ENCODE measurements at regions not wholly inside any gene's neighbourhood (a gene's known extent, or its start where the extent isn't known, plus 50 kb on each side); places are given as distances from the start of the nearest gene placed in this dataset.

GRCh38 chr1:116322752-116323405, 50.2 kb upstream of the ATP1A1 start:
- no peak overlapping the region for H2BK12ac ChIP-seq (ENCODE audit: insufficient read length, low read depth, low read length)
- H3K9me3 ChIP-seq (ENCODE audit: control insufficient read depth, low read depth, low read length) = no peaks in the 10 kb centered on the region
- H4K20me1 ChIP-seq (ENCODE audit: control insufficient read depth, insufficient read depth, insufficient read length) = no peaks in the 10 kb centered on the region
- no peaks in the 10 kb centered on the region for H3K79me1 ChIP-seq (ENCODE audit: insufficient read depth, low read depth, low read length, poor library complexity, severe bottlenecking)
- Mint-ChIP-seq H3K27ac (no peak overlapping the region), H3K9me3 (no peaks in the 10 kb centered on the region), H3K27me3 (ENCODE audit: low read depth) (no peaks in the 10 kb centered on the region), H3K4me1 (peaks cover under 1 to 3% of the 10 kb centered on the region in 2 experiments; a peak in 2 of 4 replicates), H3K36me3 (ENCODE audit: insufficient read depth in 1 of 3, low read depth in 3 of 3) (no peaks in the 10 kb centered on the region), H3K4me3 (no peak overlapping the region)
- H3K18ac ChIP-seq (ENCODE audit: insufficient read length, low read depth, low read length) = no peak overlapping the region
- no peak overlapping the region for H4K91ac ChIP-seq (ENCODE audit: insufficient read length, low read depth, low read length)
- no peak for DNase-seq
- WGBS (ENCODE audit: extremely low coverage, insufficient read length, low lambda C conversion rate) = no CpG with 5 or more reads among the region's 3 CpGs
- no peak overlapping the region for H2BK5ac ChIP-seq (ENCODE audit: insufficient read length, low read length)
- no peaks in the 10 kb centered on the region for H3K4me1 ChIP-seq (ENCODE audit: insufficient read depth, low read length)
- H3K9ac ChIP-seq (ENCODE audit: extremely low read depth, insufficient read length, low read length) = no peak overlapping the region
- no peak overlapping the region for H2BK15ac ChIP-seq (ENCODE audit: low read depth, low read length)
- no peaks in the 10 kb centered on the region for H3K27me3 ChIP-seq (ENCODE audit: insufficient read depth, low read length)
- no peak overlapping the region for H3K4ac ChIP-seq (ENCODE audit: low read depth, low read length)
- no peaks in the 10 kb centered on the region for H3K79me2 ChIP-seq (ENCODE audit: insufficient read depth, low read length)
- H3T11ph ChIP-seq (ENCODE audit: low read length) = no peak overlapping the region
- no peak overlapping the region for H2AK5ac ChIP-seq (ENCODE audit: insufficient read length, low read length)
- no peak overlapping the region for H4K8ac ChIP-seq (replicated peaks; ENCODE audit: insufficient read length, low read depth, low read length)
- TF ChIP-seq, protein P1, sequence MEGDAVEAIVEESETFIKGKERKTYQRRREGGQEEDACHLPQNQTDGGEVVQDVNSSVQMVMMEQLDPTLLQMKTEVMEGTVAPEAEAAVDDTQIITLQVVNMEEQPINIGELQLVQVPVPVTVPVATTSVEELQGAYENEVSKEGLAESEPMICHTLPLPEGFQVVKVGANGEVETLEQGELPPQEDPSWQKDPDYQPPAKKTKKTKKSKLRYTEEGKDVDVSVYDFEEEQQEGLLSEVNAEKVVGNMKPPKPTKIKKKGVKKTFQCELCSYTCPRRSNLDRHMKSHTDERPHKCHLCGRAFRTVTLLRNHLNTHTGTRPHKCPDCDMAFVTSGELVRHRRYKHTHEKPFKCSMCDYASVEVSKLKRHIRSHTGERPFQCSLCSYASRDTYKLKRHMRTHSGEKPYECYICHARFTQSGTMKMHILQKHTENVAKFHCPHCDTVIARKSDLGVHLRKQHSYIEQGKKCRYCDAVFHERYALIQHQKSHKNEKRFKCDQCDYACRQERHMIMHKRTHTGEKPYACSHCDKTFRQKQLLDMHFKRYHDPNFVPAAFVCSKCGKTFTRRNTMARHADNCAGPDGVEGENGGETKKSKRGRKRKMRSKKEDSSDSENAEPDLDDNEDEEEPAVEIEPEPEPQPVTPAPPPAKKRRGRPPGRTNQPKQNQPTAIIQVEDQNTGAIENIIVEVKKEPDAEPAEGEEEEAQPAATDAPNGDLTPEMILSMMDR (conservative IDR thresholded peaks at IDR 0.05) = no peak
- H3K4me2 ChIP-seq (ENCODE audit: insufficient read depth, insufficient read length, low read length) = no peak overlapping the region
- no peak overlapping the region for H2BK120ac ChIP-seq (ENCODE audit: low read depth, low read length, poor library complexity, severe bottlenecking)
- no peak overlapping the region for H3K27ac ChIP-seq (ENCODE audit: insufficient read length, low read depth, low read length)
- H2AFZ ChIP-seq (ENCODE audit: low read length) = no peak overlapping the region
- H3K23me2 ChIP-seq (ENCODE audit: insufficient read length, low read depth, low read length, poor library complexity, severe bottlenecking) = no peaks in the 10 kb centered on the region
- H3K14ac ChIP-seq (ENCODE audit: insufficient read depth, low read length) = no peak overlapping the region
- no peak overlapping the region for H3K23ac ChIP-seq (ENCODE audit: insufficient read length, low read depth, low read length)
- H4K5ac ChIP-seq (ENCODE audit: insufficient read length, low read depth, low read length) = no peak overlapping the region
- H3K56ac ChIP-seq (ENCODE audit: insufficient read length, low read depth, low read length) = no peak overlapping the region
- no peak overlapping the region for H2BK20ac ChIP-seq (ENCODE audit: low read depth, low read length, poor library complexity, severe bottlenecking)
